ENCODE measurements at regions not wholly inside any gene's neighbourhood (a gene's known extent, or its start where the extent isn't known, plus 50 kb on each side); places are given as distances from the start of the nearest gene placed in this dataset.

DNA sequence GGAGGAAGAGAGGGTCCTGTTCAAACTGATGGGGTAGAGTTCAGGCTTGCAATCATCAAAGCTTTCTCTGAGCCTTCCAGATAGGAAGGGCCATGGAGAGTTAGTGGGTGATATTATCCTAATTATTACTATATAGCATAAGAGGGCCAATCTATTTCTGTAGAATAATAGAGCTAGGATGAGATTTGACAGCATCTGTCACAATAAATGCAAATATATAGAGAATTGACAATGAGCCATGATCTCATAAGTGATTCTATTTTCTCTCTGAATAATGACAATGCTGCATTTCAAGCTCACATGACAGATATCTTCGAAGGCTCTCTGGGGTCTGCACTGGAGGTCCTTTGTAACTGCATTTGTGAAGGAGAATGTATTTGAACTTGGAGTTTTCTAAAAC is 521.9 kb upstream of the CELF4 start:
- WGBS = 50% methylated on average over 1 of the region's 1 CpG

DNA sequence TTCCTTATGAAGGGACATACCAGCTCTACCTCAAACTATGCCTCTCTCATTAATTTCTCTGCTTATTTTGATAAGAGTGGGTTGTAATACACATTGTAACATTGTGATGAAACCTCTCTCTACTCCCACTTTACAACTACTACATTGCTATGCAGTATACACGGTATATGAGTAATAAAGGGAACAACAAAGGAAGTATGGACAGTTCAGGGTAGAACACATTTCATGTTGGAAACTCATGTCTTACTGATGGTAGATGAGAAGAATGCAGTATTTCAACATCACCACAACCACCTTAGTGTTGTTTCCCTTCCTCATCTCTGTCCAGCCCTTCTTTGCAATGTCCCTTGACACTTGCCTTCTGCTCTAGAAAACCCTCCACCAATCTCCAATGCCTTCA is 515.9 kb upstream of the CELF4 start:
- H2AK5ac ChIP-seq (ENCODE audit: low read length, severe bottlenecking) = no peak overlapping the region
- H4K8ac ChIP-seq (ENCODE audit: low read length) = no peak overlapping the region
- H3K27ac ChIP-seq (ENCODE audit: low read length, poor library complexity, severe bottlenecking) = no peak overlapping the region
- H2BK120ac ChIP-seq (ENCODE audit: low read depth, low read length) = no peak overlapping the region
- no peak overlapping the region for H2BK12ac ChIP-seq (ENCODE audit: low read length in 2 of 2)
- no peak overlapping the region for H2BK15ac ChIP-seq (ENCODE audit: low read depth, poor library complexity, severe bottlenecking)
- no peak overlapping the region for H3K9ac ChIP-seq (ENCODE audit: low read length)
- H3K14ac ChIP-seq (ENCODE audit: low read length in 2 of 2) = no peak overlapping the region
- no peaks in the 10 kb centered on the region for H3K79me1 ChIP-seq (replicated peaks; ENCODE audit: low read length, poor library complexity, severe bottlenecking)
- no peak overlapping the region for H3K23ac ChIP-seq (ENCODE audit: low read length in 2 of 2)
- no peak overlapping the region for H3K4me3 ChIP-seq (ENCODE audit: insufficient read depth in 1 of 2, low read depth in 1 of 2, low read length in 2 of 2)
- no peaks in the 10 kb centered on the region for H3K27me3 ChIP-seq (ENCODE audit: control insufficient read depth in 1 of 2, insufficient read depth in 1 of 2, low read length in 2 of 2)
- H2AFZ ChIP-seq (ENCODE audit: low read depth, low read length) = no peak overlapping the region
- no peak overlapping the region for H3K4me2 ChIP-seq (ENCODE audit: low read length, poor library complexity, severe bottlenecking)
- no peaks in the 10 kb centered on the region for H3K36me3 ChIP-seq (ENCODE audit: control insufficient read depth in 1 of 2, insufficient read depth in 2 of 2, low read depth in 1 of 2, low read length in 2 of 2)
- no peak overlapping the region for H3K18ac ChIP-seq (ENCODE audit: low read depth in 1 of 2, low read length in 2 of 2)
- no peak for DNase-seq
- WGBS = no CpG with 5 or more reads among the region's 1 CpG
- H3K9me3 ChIP-seq (ENCODE audit: control insufficient read depth, low read length) = no peaks in the 10 kb centered on the region
- H3K4me1 ChIP-seq (ENCODE audit: control insufficient read depth, insufficient read depth, low read depth, low read length) = no peaks in the 10 kb centered on the region
- no peak overlapping the region for H4K91ac ChIP-seq (ENCODE audit: low read length)
- H3K4ac ChIP-seq (ENCODE audit: low read depth in 1 of 2, low read length in 2 of 2) = no peak overlapping the region
- no peak overlapping the region for H2BK5ac ChIP-seq (ENCODE audit: low read depth, low read length, poor library complexity, severe bottlenecking)

More for the DNA sequence above, 521.9 kb upstream of the CELF4 start:
- Histone ChIP-seq H2BK15ac (ENCODE audit: low read depth, poor library complexity, severe bottlenecking) (no peak overlapping the region), H3K4ac (ENCODE audit: low read depth in 1 of 2, low read length in 2 of 2) (no peak overlapping the region), H2BK12ac (ENCODE audit: low read length in 2 of 2) (no peak overlapping the region), H3K4me2 (ENCODE audit: low read length, poor library complexity, severe bottlenecking) (no peak overlapping the region), H2BK5ac (ENCODE audit: low read depth, low read length, poor library complexity, severe bottlenecking) (no peak overlapping the region), H3K79me1 (replicated peaks; ENCODE audit: low read length, poor library complexity, severe bottlenecking) (no peaks in the 10 kb centered on the region), H3K4me1 (ENCODE audit: control insufficient read depth, insufficient read depth, low read depth, low read length) (no peaks in the 10 kb centered on the region), H3K14ac (ENCODE audit: low read length in 2 of 2) (no peak overlapping the region), H4K91ac (ENCODE audit: low read length) (no peak overlapping the region), H3K9me3 (ENCODE audit: control insufficient read depth, low read length) (no peaks in the 10 kb centered on the region), H3K23ac (ENCODE audit: low read length in 2 of 2) (no peak overlapping the region), H2AFZ (ENCODE audit: low read depth, low read length) (no peak overlapping the region), H3K27ac (ENCODE audit: low read length, poor library complexity, severe bottlenecking) (no peak overlapping the region), H2AK5ac (ENCODE audit: low read length, severe bottlenecking) (no peak overlapping the region), H4K8ac (ENCODE audit: low read length) (no peak overlapping the region), H3K9ac (ENCODE audit: low read length) (no peak overlapping the region), H3K36me3 (ENCODE audit: control insufficient read depth in 1 of 2, insufficient read depth in 2 of 2, low read depth in 1 of 2, low read length in 2 of 2) (no peaks in the 10 kb centered on the region), H3K18ac (ENCODE audit: low read depth in 1 of 2, low read length in 2 of 2) (no peak overlapping the region), H3K4me3 (ENCODE audit: insufficient read depth in 1 of 2, low read depth in 1 of 2, low read length in 2 of 2) (no peak overlapping the region), H2BK120ac (ENCODE audit: low read depth, low read length) (no peak overlapping the region), H3K27me3 (ENCODE audit: control insufficient read depth in 1 of 2, insufficient read depth in 1 of 2, low read length in 2 of 2) (no peaks in the 10 kb centered on the region)
- no peak for DNase-seq

DNA sequence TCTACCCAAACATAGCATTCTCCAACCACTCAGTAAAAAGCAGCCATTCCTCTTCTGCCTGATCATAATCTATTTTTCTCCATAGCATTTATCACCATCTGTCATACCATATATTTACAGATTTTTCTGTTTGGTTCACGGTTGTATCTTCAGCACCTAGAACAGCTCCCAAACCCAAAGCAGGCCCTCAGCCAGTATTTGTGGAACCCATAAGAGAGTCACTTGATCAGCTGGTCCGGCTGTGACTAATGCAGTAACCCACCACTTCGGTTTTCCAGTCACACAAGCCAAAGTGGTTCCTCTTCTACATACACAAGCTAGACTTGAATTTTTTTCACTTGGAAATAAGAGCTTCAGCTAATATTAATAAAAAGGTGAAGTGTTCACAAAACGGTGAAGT is 511.6 kb upstream of the CELF4 start:
- no peaks in the 10 kb centered on the region for H3K9me3 ChIP-seq (ENCODE audit: control insufficient read depth, low read length)
- no peaks in the 10 kb centered on the region for H3K4me1 ChIP-seq (ENCODE audit: control insufficient read depth, insufficient read depth, low read depth, low read length)

DNA sequence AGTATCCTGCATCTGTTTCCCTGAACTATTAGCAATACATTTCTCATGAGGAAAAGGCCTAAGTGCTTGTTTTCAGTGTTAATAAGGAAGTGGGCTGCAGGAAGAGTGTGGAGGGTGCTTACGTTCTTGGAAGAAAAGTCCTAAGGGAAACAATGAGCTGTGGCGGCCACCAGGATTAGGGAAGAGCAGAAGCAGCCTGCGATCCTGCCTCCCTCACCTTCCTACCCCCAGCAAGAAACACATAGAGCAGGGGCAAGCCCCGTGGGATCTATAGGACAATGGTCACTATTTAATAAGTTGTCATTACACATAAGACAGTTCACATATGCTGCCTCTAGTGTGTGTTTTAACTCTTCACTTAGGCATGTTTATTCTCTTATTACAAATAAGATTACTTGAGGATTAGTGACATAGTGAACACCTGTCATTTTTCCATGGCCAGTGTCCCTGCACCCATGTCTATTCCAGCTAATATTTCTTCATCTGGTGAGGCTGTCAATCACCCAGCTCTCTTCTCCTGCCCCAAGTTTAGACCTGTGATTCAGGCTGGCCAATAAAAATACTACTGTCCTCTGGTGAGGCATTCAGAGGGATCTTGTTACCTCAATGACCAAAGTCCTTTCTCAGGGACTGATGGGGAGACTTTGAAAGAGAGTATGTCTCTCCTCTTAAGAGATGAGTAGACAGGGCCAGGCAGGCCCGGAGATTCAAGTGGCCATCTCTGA is 510.9 kb upstream of the CELF4 start:
- H4K8ac ChIP-seq (ENCODE audit: low read length) = no peak overlapping the region
- H3K4me3 ChIP-seq (ENCODE audit: insufficient read depth in 1 of 2, low read depth in 1 of 2, low read length in 2 of 2) = no peak overlapping the region
- H3K9me3 ChIP-seq (ENCODE audit: control insufficient read depth, low read length) = no peaks in the 10 kb centered on the region
- H2BK15ac ChIP-seq (ENCODE audit: low read depth, poor library complexity, severe bottlenecking) = no peak overlapping the region
- no peaks in the 10 kb centered on the region for H3K4me1 ChIP-seq (ENCODE audit: control insufficient read depth, insufficient read depth, low read depth, low read length)
- H3K79me1 ChIP-seq (replicated peaks; ENCODE audit: low read length, poor library complexity, severe bottlenecking) = no peaks in the 10 kb centered on the region
- no peak overlapping the region for H4K91ac ChIP-seq (ENCODE audit: low read length)
- no peaks in the 10 kb centered on the region for H3K27me3 ChIP-seq (ENCODE audit: control insufficient read depth in 1 of 2, insufficient read depth in 1 of 2, low read length in 2 of 2)
- no peak overlapping the region for H3K27ac ChIP-seq (ENCODE audit: low read length, poor library complexity, severe bottlenecking)
- no peak overlapping the region for H2AK5ac ChIP-seq (ENCODE audit: low read length, severe bottlenecking)
- no peak overlapping the region for H3K18ac ChIP-seq (ENCODE audit: low read depth in 1 of 2, low read length in 2 of 2)
- H2AFZ ChIP-seq (ENCODE audit: low read depth, low read length) = no peak overlapping the region
- H3K4ac ChIP-seq (ENCODE audit: low read depth in 1 of 2, low read length in 2 of 2) = no peak overlapping the region
- DNase-seq = no peak
- no peak overlapping the region for H3K23ac ChIP-seq (ENCODE audit: low read length in 2 of 2)
- no peak overlapping the region for H2BK5ac ChIP-seq (ENCODE audit: low read depth, low read length, poor library complexity, severe bottlenecking)
- no peak overlapping the region for H2BK12ac ChIP-seq (ENCODE audit: low read length in 2 of 2)
- WGBS = 71% methylated on average over 3 of the region's 5 CpGs
- no peak overlapping the region for H3K14ac ChIP-seq (ENCODE audit: low read length in 2 of 2)
- no peaks in the 10 kb centered on the region for H3K36me3 ChIP-seq (ENCODE audit: control insufficient read depth in 1 of 2, insufficient read depth in 2 of 2, low read depth in 1 of 2, low read length in 2 of 2)
- no peak overlapping the region for H3K4me2 ChIP-seq (ENCODE audit: low read length, poor library complexity, severe bottlenecking)
- H3K9ac ChIP-seq (ENCODE audit: low read length) = no peak overlapping the region
- no peak overlapping the region for H2BK120ac ChIP-seq (ENCODE audit: low read depth, low read length)

More for the DNA sequence above, 511.6 kb upstream of the CELF4 start:
- Histone ChIP-seq H3K4me2 (ENCODE audit: low read length, poor library complexity, severe bottlenecking) (no peak overlapping the region), H3K23ac (ENCODE audit: low read length in 2 of 2) (no peak overlapping the region), H2BK120ac (ENCODE audit: low read depth, low read length) (no peak overlapping the region), H3K4ac (ENCODE audit: low read depth in 1 of 2, low read length in 2 of 2) (no peak overlapping the region), H3K9ac (ENCODE audit: low read length) (no peak overlapping the region), H2BK12ac (ENCODE audit: low read length in 2 of 2) (no peak overlapping the region), H3K27ac (ENCODE audit: low read length, poor library complexity, severe bottlenecking) (no peak overlapping the region), H2AK5ac (ENCODE audit: low read length, severe bottlenecking) (no peak overlapping the region), H2AFZ (ENCODE audit: low read depth, low read length) (no peak overlapping the region), H4K8ac (ENCODE audit: low read length) (no peak overlapping the region), H2BK15ac (ENCODE audit: low read depth, poor library complexity, severe bottlenecking) (no peak overlapping the region), H4K91ac (ENCODE audit: low read length) (no peak overlapping the region), H3K14ac (ENCODE audit: low read length in 2 of 2) (no peak overlapping the region), H3K79me1 (replicated peaks; ENCODE audit: low read length, poor library complexity, severe bottlenecking) (no peaks in the 10 kb centered on the region), H2BK5ac (ENCODE audit: low read depth, low read length, poor library complexity, severe bottlenecking) (no peak overlapping the region), H3K36me3 (ENCODE audit: control insufficient read depth in 1 of 2, insufficient read depth in 2 of 2, low read depth in 1 of 2, low read length in 2 of 2) (no peaks in the 10 kb centered on the region), H3K4me3 (ENCODE audit: insufficient read depth in 1 of 2, low read depth in 1 of 2, low read length in 2 of 2) (no peak overlapping the region), H3K27me3 (ENCODE audit: control insufficient read depth in 1 of 2, insufficient read depth in 1 of 2, low read length in 2 of 2) (no peaks in the 10 kb centered on the region), H3K18ac (ENCODE audit: low read depth in 1 of 2, low read length in 2 of 2) (no peak overlapping the region)
- DNase-seq = peak; percentile 10
- WGBS = 61% methylated on average over 4 of the region's 4 CpGs
